ENCODE measurements at regions not wholly inside any gene's neighbourhood (a gene's known extent, or its start where the extent isn't known, plus 50 kb on each side); places are given as distances from the start of the nearest gene placed in this dataset.

GRCh38 chr1:116292929-116293725 lies 79.9 kb upstream of the ATP1A1 start:
- TF ChIP-seq YY1 (IDR thresholded peaks at IDR 0.05; ENCODE audit: insufficient read depth, insufficient read length) (no peak), ZNF274 (IDR thresholded peaks at IDR 0.05; ENCODE audit: low read depth, low read length) (no peak)

Data from NT2/D1 (cell line).